Stimulated activated CD4-positive, alpha-beta T cell treated with anti-CD3 and anti-CD28 coated beads, Interleukin-4, amount 100 ng/mL, for 4 hours (primary cell): ENCODE measurements at regions not wholly inside any gene's neighbourhood (a gene's known extent, or its start where the extent isn't known, plus 50 kb on each side); places are given as distances from the start of the nearest gene placed in this dataset.

Source experiments
- DNase-seq, 2 experiments: peaks; one replicate each; pipeline ENCODE4 v3.0.0-alpha.2; 2020

DNA sequence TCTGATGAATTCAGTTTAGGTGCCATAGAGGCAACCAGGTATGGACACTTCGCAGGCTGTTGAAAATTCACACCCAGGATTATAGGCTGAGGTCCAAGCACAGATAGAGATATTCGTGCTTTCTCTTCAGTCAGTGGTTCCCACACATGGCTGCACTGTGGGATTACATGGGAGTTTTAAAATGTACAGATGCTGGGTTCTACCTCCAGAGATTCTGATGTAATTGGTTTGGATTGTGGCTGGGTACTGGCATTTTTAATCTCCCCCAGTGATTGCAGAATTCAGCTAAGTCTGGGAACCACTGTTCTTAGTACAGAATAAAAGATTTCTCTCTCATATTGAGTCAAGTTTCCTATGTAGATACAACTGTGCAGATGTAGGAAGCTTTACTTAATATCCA is 91.6 kb downstream of the FOXB1 start:
- DNase-seq: no peak

DNA sequence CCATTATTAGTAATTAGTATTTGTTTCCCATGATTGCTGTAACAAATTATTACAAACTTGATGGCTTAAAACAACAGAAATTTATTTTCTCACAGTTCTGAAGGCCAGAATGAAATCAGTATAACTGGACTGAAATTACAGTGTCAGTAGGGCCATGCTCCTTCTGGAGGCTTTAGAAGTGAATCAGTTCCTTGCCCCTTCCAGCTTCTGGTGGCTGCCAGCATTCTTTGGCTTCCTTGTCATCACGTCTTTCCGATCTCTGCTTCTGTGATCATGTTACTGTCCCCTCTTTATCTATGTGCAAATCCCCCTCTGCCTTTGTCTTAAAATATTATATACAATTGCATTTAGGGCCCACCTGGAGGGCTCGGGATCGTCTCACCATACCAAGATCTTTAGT is 92.0 kb downstream of the FOXB1 start:
- no peak for DNase-seq

DNA sequence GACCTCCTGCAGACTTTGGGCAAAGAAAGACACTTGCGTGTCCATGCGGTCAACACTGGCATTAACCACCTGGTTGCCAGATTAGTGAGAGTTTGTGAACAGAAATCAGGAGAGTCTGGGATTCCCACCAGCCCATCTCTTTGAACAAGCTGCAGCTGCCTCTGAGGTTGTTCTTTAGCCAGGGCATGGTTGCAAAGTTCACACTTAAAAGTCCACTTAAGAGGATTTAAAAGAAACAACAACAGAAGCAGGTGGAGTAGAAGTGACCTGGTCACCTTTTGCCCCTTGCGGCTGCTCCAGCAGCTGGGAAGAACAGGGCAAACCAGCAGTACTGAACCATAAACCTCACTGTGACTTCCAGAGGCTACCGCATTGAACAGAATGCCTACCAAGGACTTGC is 97.3 kb downstream of the FOXB1 start:
- no peak for DNase-seq

DNA sequence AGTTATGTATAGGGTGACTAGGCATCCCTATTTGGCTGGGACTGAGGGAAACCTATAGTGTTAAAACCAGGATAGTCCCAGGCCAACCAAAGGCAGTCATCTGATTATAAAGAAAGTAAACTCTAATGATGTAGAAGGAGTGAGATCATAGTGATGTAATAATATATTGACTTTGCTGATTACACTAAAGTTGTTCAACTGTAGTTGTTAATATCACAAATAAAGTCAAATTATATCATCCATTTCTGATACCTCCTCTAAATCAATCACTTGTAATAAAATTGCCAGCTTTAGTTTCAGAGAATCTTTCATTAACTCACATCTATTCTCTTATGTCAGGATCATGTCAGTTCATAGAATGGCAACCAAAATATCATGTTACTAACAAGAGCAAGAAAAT is 98.6 kb downstream of the FOXB1 start:
- DNase-seq: no peak

DNA sequence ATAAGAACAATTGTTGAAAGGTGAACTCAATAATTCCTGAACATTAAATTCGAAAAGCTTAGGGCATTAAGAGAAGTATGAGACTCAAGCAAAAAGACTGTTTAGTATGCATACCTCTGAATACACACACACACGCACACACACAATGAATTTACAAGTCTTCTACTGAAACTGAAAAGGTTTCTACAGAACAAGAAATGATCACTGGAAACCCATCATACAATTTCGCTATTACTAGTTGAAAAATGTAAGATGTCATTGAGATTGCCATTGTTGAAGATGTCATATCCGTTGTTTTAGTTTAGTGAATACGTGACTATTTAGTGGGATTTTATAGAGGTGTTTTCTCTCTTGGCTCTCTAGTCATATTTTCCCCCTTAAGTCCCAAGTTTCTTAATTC is 106.8 kb downstream of the FOXB1 start:
- DNase-seq: no peak

DNA sequence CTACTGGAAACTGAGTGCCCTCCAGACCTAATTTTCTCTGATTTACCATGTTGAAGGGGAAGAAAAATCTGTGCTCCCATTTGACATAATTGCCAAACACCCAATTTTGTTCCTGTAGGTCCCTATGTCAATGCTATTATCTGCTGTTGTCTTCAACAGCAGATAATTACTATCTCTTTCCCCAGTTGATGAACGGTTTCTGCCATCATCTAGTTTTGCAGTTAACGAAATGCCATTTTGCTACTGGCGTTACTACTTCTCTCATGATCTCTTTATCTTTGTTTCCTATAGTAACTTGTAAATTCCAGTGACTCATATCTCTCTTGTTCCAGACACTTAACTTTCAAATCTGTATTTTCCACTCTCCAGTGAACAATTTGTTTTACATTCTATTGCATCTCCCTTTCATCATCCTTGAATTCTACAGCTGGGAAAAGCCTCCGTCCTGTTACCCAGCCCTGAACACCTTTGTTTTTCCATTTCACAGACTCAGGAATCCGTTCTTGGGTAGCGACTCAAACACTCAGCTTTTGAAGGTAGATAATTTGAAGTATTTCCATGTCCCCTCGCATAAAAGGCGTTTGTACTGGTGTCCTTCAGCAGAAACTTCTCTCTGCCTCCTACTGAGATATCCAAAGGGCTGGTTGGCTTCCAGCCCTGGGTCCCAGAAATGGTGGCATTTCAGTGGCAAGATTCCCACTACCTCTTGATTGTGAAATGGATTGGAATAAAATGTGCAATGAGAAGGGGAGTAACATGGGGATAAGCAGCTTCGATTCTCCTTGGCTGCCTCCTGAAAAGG is 111.7 kb downstream of the FOXB1 start:
- DNase-seq: no peak

DNA sequence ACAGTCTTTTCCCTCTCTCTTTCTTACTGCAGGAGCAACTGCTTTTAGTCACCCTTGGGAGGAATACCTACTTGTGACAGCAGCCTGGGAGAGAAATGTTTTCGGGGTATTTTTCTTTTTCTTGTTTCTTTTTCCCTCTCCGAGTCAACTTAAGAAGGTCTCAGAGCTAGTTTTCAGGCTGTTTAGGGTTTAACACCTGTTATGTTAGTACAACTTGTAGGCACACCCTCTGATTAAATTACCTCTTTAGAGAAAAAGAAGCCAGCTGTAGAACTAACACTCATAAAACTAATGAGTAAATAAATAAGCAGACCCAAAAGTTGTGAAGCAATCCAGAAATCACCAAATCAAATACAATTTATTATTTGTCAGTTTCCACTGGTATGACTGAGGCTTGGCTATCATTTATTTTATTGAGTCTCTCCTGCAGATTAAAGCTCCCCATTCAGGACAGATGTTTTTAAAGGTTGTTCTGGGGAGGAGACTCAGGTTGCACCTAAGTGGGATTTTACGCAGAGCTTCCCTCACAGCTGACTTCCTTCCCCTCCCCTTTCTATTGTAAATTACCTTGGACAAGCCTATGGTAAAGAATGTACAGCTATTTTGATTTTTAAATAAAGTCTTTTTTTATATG is 112.5 kb downstream of the FOXB1 start:
- no peak for DNase-seq

DNA sequence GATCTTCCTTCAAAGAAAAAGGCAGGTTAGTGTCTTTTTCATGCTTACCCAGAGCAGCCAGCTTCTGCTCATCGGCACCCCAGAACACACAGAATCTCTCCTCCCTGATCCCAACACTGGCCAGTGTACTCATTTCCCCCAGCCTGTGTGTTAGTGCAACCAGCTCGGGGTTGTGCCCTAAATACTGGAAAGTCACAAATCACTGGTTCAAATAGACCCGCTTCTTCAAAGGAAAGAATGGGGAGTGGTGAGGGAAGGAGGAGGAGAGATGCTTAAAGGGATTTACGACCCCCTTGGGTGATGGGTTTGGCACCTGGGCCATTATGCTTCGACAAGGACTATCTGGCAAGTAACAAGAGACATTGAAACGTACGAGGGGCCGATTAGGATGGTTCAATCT is 114.0 kb downstream of the FOXB1 start:
- DNase-seq: no peak

DNA sequence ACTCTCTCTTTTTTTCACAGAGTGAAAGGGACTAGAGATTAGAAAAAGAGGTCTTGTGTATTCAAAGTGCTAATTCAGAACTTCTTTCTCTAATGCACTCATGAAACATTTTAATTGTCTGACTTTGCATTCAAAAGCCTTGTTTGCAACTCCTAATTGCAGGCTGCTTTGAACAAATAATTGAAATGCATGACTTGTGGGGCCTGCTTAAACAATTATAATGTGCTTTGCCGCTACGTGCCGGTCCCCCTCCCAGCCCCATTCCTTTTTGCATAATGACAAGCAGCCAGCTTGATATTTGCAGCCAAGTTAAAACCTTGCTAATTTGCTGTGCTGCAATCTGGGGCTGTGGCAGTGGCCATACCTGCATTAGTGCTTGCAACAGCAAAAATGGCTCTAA is 114.5 kb downstream of the FOXB1 start:
- no peak for DNase-seq

DNA sequence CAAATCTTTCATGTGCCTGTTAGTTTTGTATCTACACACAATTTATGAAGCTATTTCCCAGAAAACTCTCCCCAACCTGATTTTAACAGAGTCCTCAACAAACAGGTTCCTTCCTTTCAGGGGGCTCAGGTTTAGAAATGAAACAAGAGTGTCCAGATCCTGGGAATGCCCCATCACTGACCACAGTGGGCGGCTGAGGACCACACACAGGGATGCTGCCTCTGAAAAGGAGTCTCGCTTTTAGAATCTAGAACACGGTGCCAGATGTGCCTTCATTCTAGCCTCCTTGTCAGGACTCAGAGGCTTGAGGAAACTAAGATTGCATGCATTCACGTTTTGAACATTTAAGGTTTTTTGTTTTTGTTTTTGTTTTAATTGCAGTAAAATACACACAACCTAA is 115.0 kb downstream of the FOXB1 start:
- DNase-seq: no peak

DNA sequence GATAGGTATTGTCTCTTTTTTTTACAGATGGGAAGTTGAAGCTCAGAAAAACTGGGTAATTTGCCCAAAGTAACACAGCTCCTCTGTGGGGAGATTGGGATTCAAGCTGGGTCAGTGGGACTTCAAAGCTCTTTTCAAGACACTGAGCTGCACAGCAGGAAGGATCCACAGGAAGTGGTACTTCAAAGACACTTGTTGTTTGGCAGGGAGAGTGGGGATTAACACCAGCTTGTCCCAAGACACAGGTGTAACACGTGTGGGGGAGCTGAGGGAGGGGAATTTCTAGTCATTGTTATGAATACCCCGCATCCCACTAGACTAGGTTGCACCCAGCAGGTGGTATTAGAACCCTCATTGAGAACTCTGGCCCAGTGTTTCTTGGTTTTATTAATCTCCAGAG is 116.0 kb downstream of the FOXB1 start:
- no peak for DNase-seq

DNA sequence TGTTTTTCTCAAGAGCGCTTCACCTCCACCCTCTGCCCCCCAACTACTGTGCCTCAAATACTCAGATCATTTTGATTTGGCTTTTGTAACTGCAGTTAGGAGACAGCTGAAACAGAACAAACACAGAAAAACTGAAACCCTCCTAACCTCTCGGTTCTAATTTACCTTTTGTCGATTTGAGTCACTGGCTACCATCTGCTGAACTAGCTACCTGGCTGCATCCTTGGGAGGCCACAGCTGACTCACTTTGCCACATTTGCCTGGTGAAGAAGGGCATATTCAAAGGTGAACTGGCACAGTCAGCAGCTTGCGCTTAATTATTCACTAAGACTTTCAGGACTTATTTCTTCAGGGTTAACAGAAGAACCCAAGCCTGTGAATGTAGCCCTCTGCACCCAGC is 117.7 kb downstream of the FOXB1 start:
- DNase-seq: no peak

DNA sequence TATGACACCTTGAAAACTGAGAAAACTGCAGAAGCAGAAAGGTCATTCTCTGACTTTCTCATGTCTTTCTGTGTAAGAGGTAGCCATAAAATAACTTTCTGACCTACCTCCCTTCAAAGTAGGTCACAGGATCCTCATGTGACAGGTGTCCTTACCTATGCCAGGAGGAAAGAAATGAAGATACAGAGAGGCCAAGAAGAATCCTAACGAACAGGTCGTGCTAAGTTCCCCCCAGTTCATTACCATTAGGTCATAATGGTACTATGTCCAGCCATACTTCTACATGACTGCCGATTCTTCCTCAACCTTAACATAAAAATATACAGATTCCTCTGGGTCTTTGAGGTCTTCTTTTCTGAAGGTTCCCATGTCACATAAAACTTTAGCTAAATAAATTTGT is 118.6 kb downstream of the FOXB1 start:
- DNase-seq: no peak

DNA sequence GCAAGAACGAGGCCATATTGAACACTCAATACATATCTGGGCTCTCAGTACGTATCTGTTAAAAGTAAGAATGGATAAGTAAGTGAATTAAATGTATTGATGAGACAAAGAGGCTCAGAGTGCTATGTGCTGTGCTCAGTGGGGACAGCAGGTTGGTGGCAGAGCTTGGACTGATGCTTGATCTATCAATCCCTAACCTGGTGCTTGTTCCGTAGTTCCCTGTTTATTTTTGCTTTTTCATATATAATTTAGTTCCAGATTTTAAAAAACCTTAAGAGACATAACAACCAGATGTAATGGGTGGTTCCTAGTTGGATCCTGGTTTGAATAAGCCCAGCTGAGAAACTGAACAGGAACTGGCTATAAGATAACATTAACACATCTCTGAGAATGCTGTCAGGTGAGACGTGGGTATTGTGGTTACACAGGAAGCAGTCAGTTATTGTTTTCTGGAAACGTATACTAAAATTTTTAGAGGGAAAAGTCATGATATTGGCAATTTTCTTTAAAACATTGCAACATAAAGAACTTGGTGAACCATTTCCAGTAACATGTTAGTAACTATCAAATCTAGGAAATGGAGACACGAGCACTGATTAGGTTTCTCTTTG is 120.5 kb downstream of the FOXB1 start:
- no peak for DNase-seq

DNA sequence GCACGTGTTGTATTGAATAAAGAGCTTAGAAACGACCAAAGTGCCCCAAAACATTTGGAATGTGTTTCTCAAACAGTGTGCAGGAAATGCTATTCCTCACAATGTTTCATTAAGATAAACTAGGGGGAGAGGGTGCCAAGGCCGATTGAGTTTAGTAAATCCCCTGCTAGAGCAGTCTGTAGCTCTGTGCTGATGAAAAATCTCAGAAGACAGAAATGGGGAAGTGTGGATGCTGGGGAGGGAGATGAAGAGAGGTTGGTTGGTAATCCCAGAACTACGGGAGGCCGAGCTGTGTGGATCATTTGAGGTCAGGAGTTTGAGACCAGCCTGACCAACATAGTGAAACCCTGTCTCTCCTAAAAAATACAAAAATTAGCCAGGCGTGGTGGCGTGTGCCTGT is 121.2 kb downstream of the FOXB1 start:
- no peak for DNase-seq

DNA sequence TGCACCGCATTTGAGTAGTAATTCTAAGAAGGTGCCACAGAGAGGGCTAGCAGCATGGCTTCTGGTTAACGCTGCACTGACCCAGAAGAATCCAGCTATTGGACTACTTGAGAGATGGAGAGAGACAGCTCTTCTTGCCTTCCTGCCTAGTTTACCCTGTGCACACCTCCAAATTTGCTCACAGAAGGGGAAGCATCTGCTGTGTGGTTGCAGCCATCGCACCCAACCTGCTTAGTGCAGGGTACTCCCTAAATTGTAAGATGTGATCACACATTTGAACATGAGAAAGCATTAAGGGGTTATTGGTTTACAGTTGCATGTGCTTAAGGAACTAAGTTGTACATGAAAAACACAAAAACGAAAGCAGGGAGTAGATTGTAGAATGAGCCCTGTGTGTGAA is 122.1 kb downstream of the FOXB1 start:
- DNase-seq: no peak

DNA sequence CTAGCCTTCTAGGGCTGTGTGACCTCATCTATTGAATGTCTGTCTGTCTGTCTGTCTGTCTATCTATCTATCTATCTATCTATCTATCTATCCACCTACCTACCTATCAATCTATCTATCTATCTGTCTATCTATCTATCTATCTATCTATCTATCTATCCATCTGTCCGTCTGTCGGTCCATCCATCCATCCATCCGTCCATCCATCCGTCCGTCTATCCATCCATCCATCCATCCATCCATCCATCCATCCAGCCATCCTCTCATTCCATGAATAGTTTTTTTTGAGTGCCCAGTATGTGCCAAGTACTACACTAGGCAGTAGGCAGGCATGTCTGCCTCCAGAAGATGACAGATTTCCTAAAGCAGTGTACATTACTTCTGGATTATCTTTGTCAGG is 122.5 kb downstream of the FOXB1 start:
- no peak for DNase-seq

DNA sequence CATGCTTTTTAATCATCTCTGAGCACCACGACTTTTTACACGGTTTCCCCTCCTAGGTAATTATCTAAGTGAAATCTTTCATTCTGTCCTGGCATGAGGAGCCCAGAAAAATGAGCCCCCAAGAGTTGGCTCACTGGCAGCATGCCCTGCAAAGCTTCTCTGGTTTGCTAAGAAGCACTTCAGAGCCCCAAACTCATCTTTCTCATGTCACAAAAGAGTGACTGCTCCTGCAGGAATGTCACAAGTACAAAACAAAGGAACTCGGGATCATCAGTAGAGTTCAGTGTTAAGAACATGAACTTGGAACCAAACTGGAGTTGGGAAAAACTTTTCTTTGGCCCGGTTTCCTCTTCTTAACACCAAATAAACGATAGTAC is 123.9 kb downstream of the FOXB1 start:
- no peak for DNase-seq

DNA sequence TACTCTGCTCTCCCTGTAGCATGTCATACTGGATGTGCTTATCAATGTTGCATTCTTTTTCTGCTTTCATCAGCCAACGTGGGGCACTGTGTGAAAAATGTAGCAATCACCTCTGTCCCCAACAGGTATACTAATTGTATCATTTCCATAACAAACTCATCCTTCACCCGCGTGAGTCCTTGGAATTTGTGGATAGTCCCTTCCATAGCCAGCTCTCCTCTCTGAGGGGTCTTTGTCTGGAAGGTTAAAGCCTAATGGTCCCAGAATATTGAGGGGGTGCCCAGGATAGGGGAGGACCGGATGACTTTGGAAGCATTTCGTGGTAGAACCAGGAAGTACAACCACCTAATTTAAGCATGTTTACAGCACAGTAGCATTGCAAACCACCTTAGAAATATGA is 124.6 kb downstream of the FOXB1 start:
- DNase-seq: no peak

DNA sequence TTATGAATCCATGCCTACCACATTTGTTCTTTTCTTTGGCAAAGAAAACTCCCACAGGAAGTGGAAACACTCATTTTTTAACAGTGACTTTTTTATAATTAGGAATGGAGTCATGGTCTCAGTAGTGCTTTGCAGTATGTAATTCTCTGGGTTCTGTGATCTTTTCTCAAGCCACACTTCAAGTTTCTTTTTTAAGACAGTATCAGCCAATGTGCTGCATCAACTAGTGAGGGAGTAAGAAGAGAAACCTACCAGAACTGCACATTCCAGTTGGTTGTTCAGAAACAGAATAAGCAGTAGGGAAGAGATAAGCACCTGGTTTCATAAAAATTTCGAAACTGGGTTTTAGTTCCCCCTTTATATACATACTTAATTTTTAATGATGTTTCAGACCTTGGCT is 126.3 kb downstream of the FOXB1 start:
- no peak for DNase-seq

DNA sequence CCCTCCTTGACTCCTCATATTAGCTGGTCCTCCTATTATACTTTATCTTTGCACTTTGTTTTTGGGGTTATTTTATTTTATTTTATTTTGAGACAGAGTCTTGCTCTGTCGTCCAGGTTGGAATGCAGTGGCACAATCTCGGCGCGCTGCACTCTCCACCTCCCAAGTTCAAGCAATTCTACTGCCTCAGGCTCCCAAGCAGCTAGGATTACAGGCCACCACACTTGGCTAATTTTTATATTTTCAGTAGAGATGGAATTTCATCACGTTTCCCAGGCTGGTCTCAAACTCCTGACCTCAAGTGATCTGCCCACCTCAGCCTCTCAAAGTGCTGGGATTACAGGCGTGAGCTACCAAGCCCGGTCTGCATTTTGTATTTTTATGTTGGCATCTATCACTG is 126.7 kb downstream of the FOXB1 start:
- no peak for DNase-seq

DNA sequence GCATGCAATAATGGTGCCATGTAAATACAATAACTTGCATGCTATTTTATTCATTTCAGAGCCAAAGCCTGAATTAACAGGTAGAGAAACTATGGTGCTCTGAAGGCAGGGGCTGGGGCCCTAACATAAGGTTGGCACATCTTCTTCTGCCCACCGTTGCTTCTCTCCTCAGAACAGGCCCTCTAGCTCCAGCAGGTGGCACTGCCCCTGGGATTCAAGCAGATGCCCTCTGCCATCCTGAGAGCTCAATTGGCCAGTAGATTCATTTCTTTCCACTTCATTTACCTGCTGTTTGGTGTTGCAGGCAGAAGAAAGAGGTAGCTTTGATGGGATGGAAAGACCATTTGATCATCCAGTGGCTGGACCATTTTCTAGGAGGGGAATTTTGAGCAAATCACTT is 130.5 kb downstream of the FOXB1 start:
- no peak for DNase-seq

DNA sequence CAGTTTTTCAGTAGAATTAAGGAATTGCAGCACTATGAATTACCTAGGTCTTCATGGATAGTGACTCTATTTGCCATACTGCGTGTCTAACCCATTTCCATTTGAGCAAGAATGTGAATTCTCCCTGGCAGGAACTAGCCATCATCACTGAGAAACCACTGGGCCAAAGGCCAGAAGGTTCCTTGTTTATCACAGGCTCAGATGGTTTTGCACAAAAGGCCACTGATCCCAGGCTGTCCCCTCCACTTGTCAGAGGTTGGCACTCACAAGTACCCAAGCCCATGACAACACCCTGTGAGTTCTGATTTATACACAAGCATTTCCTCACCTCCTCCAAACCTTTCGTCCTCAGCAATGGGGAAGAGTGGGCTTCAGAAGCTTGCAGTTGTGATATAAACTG is 131.8 kb downstream of the FOXB1 start:
- no peak for DNase-seq

DNA sequence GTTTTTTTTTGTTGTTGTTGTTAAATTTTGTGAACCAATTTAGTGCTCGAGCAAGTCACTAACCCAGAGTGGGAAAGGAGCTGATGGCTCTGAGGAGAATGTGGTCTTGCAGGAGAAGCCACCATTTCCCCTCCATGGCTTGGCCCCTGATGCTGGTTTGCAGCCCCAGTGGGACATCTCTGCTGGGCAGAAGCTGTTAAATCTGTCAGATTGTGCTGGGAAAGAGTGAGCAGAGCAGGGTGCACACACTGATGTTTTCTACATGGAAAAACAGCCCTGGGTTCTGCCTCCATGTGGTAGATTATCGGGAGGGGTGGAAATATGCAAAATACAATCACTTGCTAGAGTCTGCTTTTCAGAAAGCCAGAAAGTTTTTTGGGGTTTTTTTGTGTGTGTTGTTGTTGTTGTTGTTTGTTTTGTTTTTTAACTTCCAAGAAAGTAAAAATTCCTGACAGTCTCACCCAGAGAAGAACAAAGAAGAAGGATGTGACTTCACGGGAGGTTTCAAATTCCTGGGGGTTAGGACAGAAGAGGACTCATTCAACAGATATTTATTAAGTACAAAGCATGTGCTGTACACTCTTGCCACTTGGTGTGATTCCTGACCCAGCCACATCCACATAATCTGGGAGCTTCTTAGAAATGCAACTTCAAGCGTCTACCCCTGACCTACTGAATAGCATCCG is 133.7 kb downstream of the FOXB1 start:
- DNase-seq: no peak
